ENCODE measurements at regions not wholly inside any gene's neighbourhood (a gene's known extent, or its start where the extent isn't known, plus 50 kb on each side); places are given as distances from the start of the nearest gene placed in this dataset.

DNA sequence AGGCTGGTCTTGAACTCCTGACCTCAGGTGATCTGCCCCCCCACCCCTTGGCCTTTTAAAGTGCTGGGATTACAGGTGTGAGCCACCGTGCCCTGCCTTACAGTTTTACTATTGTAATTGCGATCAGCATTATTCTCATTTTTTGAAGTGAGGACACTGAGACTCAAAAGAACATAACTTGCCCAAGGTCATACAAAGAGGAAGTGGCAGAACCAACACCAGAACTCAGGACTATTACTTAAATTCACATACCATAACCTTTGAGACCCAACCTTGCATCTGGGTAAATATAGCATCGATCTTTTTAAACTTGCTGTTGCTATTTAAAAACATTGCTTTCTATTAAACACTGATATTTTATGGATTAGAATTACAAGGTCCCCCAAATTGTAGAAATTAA, 54.2 kb downstream of the FOXI1 start:
- no peak overlapping the region for H3K27ac ChIP-seq (ENCODE audit: low read depth in 2 of 2, low read length in 2 of 2)
- H3K9me3 ChIP-seq (ENCODE audit: control insufficient read depth in 2 of 3, insufficient read depth in 1 of 3, low read length in 3 of 3), result no peaks in the 10 kb centered on the region
- H3K36me3 ChIP-seq (ENCODE audit: control insufficient read depth in 2 of 3, insufficient read depth in 3 of 3, low read length in 3 of 3), result no peaks in the 10 kb centered on the region
- no peaks in the 10 kb centered on the region for H3K4me1 ChIP-seq (ENCODE audit: control insufficient read depth in 2 of 3, insufficient read depth in 2 of 3, low read depth in 1 of 3, low read length in 3 of 3)
- FAIRE-seq, result no peak
- TF ChIP-seq, protein P1, sequence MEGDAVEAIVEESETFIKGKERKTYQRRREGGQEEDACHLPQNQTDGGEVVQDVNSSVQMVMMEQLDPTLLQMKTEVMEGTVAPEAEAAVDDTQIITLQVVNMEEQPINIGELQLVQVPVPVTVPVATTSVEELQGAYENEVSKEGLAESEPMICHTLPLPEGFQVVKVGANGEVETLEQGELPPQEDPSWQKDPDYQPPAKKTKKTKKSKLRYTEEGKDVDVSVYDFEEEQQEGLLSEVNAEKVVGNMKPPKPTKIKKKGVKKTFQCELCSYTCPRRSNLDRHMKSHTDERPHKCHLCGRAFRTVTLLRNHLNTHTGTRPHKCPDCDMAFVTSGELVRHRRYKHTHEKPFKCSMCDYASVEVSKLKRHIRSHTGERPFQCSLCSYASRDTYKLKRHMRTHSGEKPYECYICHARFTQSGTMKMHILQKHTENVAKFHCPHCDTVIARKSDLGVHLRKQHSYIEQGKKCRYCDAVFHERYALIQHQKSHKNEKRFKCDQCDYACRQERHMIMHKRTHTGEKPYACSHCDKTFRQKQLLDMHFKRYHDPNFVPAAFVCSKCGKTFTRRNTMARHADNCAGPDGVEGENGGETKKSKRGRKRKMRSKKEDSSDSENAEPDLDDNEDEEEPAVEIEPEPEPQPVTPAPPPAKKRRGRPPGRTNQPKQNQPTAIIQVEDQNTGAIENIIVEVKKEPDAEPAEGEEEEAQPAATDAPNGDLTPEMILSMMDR (IDR thresholded peaks at IDR 0.05; ENCODE audit: borderline replicate concordance, extremely low read depth, insufficient read depth), result no peak
- H3K27me3 ChIP-seq (ENCODE audit: control insufficient read depth, insufficient read depth, low read length), result no peaks in the 10 kb centered on the region
- H3K9ac ChIP-seq (ENCODE audit: low read length in 3 of 3), result no peak overlapping the region
- no peak overlapping the region for H3K4me3 ChIP-seq (ENCODE audit: low read length in 3 of 3)
- DNase-seq, result no peak
- intact Hi-C loops (cut with DNase I), result no loop called here

DNA sequence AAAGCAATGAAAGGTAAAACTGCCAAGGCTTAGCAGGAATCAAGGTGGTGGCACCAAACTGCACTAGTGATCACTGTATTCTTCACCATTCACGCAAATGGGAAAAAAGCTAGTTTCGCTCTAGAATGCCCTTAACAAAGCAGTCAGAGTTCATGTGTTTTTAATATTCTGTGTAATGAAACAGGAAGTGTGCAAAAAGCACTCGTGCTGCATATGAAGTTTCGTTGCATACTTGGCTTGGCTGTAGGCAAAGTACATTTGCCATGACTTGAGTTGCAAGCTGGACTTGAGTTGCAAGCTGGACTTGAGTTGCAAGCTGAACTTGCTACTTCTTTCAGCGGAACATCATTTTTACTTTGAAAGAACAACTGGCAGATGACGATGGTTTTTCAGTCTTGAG, 55.4 kb downstream of the FOXI1 start:
- Histone ChIP-seq H3K4me1 (ENCODE audit: control insufficient read depth in 2 of 3, insufficient read depth in 2 of 3, low read depth in 1 of 3, low read length in 3 of 3) (no peaks in the 10 kb centered on the region), H3K27me3 (ENCODE audit: control insufficient read depth, insufficient read depth, low read length) (no peaks in the 10 kb centered on the region), H3K4me3 (ENCODE audit: low read length in 3 of 3) (no peak overlapping the region), H3K9me3 (ENCODE audit: control insufficient read depth in 2 of 3, insufficient read depth in 1 of 3, low read length in 3 of 3) (no peaks in the 10 kb centered on the region), H3K9ac (ENCODE audit: low read length in 3 of 3) (no peak overlapping the region), H3K27ac (ENCODE audit: low read depth in 2 of 2, low read length in 2 of 2) (no peak overlapping the region), H3K36me3 (ENCODE audit: control insufficient read depth in 2 of 3, insufficient read depth in 3 of 3, low read length in 3 of 3) (no peaks in the 10 kb centered on the region)
- DNase-seq (no peak), FAIRE-seq (no peak)
- intact Hi-C loops (cut with DNase I), result no loop called here
- TF ChIP-seq, protein P1 (IDR thresholded peaks at IDR 0.05; ENCODE audit: borderline replicate concordance, extremely low read depth, insufficient read depth), result no peak

DNA sequence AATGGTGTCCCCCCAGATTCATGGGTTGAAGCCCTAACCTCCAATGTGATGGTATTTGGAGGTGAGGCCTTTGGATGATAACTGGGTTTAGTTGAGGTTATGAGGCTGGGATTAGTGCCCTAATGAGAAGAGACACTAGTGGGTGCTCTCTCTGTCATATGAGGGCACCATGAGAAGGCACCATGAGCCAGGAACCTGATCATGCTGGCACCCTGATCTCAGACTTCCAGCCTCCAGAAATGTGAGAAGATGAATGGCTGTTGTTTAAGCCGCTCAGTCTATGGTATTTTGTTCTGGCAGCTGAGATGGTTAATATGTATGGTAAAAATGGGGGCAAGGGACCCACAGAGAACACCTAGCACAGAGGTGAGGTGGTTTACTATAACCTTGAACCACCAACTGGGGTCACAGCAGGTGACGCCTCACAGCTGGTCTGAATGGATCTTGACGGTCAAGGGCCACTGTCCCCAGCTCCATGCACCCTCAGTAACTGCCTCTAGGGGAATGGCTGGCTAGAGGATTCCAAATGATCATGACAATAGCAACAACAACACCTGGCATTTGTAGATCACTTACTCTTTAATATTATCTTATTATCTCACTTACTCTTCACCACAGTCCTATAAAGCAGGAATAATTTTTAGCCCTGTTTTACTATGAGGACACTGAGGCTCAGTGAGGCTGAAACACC, 57.1 kb downstream of the FOXI1 start:
- H3K4me1 ChIP-seq (ENCODE audit: control insufficient read depth in 2 of 3, insufficient read depth in 2 of 3, low read depth in 1 of 3, low read length in 3 of 3), result no peaks in the 10 kb centered on the region
- no peaks in the 10 kb centered on the region for H3K9me3 ChIP-seq (ENCODE audit: control insufficient read depth in 2 of 3, insufficient read depth in 1 of 3, low read length in 3 of 3)
- intact Hi-C loops (cut with DNase I), result no loop called here
- DNase-seq, result no peak
- no peak for FAIRE-seq
- H3K4me3 ChIP-seq (ENCODE audit: low read length in 3 of 3), result no peak overlapping the region
- TF ChIP-seq, protein P1 (IDR thresholded peaks at IDR 0.05; ENCODE audit: borderline replicate concordance, extremely low read depth, insufficient read depth), result no peak
- H3K9ac ChIP-seq (ENCODE audit: low read length in 3 of 3), result no peak overlapping the region
- no peaks in the 10 kb centered on the region for H3K27me3 ChIP-seq (ENCODE audit: control insufficient read depth, insufficient read depth, low read length)
- no peak overlapping the region for H3K27ac ChIP-seq (ENCODE audit: low read depth in 2 of 2, low read length in 2 of 2)
- H3K36me3 ChIP-seq (ENCODE audit: control insufficient read depth in 2 of 3, insufficient read depth in 3 of 3, low read length in 3 of 3), result no peaks in the 10 kb centered on the region

DNA sequence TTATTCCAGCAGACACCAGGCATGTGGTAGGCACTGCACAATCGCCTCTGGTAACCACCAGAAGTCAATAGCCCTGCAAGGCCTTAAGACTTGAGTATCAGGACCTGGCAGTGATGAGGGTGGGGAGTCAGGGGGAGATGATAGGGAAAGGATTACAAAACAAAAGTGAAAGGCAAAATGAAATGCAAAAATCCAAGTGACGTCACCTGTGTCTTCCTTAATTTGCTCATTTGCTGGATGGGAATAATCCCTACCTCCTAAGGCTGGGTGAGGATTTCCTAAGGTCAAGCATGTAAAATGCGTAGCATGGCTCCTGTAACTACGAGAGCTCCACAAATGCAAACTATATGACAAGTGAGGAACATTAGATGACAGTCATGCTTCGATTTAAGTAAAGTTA, 58.4 kb downstream of the FOXI1 start:
- Histone ChIP-seq H3K9ac (ENCODE audit: low read length in 3 of 3) (no peak overlapping the region), H3K36me3 (ENCODE audit: control insufficient read depth in 2 of 3, insufficient read depth in 3 of 3, low read length in 3 of 3) (no peaks in the 10 kb centered on the region), H3K9me3 (ENCODE audit: control insufficient read depth in 2 of 3, insufficient read depth in 1 of 3, low read length in 3 of 3) (no peaks in the 10 kb centered on the region), H3K27me3 (ENCODE audit: control insufficient read depth, insufficient read depth, low read length) (no peaks in the 10 kb centered on the region), H3K4me1 (ENCODE audit: control insufficient read depth in 2 of 3, insufficient read depth in 2 of 3, low read depth in 1 of 3, low read length in 3 of 3) (no peaks in the 10 kb centered on the region), H3K27ac (ENCODE audit: low read depth in 2 of 2, low read length in 2 of 2) (no peak overlapping the region), H3K4me3 (ENCODE audit: low read length in 3 of 3) (no peak overlapping the region)
- DNase-seq (no peak), FAIRE-seq (no peak)
- TF ChIP-seq, protein P1 (IDR thresholded peaks at IDR 0.05; ENCODE audit: borderline replicate concordance, extremely low read depth, insufficient read depth), result no peak
- intact Hi-C loops (cut with DNase I), result no loop called here
